Midbrain (tissue), 1 donor: ENCODE measurements at regions not wholly inside any gene's neighbourhood (a gene's known extent, or its start where the extent isn't known, plus 50 kb on each side); places are given as distances from the start of the nearest gene placed in this dataset.

ENCODE experiments used
- DNase-seq: peaks from one replicate; lab custom pipeline; 2025; lab: John Stamatoyannopoulos, UW

DNA sequence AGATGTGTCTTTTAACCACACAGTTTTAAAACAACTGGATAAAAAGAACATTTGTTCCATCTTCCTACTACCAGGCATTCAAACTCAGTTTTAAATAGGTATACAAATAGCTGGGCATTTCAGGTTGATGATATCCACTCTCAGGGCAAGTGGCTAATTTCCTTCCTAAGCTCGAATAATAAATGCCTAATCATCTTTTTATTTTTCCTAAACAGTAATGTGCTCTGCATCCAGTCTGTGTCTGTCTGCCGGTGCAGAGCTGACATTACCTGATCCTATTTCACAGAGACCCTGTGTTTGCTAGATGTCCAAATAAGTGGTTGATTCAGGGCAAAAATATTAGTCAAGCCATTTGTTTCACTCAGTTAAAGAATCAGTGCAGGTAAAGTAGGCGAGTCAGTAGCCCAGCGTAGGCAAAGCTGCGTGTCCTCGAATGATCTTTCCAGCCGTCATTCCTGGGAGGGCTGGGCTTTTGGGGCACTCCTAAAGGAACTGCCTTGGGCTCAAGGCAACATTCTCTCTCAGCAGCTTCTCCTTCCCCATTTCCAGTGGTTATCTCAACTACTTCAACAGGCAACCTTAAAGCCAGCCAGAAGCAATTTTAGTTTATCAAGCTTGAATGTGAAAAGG, 74.2 kb upstream of the BMP2 start:
- DNase-seq: no peak

DNA sequence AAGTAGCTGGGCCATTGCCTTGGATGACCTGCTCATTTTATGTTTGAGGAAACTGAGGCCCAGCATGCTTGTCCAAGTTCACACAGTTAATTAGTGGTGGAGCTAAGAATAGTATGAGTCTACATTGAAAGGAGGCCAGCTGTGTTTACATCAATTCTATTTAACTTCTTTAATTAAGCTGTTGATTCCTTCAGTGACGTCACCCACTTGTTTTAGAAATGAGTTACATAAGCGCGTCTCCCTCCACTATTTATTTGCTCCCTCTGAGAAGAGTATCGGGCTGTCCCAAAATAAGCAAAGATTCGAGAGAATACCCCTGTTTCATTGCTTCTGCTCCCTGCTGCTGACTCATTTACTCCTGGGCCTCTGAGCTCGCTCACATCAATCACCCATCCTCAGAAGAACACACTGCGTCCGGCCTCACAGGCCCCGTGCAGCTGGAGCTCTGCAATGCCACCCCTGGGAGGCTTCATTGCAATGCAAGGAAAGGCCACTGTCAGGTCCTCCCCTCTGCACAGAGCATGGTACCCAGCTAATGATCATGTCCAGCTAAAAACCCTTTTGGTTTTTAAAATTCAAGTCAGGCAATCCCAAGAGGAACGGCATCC, 74.8 kb upstream of the BMP2 start:
- DNase-seq: no peak

DNA sequence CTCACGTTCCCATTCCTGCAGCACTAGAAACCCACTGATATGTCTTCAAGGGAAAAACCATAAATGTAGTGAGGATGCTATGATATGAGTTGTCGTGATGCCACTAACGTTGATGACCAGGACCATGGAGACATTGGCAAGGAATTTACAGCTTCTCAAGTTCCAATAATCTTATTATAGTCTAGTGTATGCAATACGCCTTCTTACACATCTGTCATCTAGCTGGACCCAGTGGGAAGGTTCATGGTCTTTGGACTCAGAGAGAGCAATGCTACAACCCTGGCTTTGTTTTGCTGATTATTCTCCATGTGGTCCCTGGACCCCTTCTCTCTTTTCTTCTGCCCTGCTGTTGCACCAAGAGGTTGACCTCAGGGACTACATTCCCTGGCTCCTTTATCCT, 76.0 kb upstream of the BMP2 start:
- DNase-seq: no peak

DNA sequence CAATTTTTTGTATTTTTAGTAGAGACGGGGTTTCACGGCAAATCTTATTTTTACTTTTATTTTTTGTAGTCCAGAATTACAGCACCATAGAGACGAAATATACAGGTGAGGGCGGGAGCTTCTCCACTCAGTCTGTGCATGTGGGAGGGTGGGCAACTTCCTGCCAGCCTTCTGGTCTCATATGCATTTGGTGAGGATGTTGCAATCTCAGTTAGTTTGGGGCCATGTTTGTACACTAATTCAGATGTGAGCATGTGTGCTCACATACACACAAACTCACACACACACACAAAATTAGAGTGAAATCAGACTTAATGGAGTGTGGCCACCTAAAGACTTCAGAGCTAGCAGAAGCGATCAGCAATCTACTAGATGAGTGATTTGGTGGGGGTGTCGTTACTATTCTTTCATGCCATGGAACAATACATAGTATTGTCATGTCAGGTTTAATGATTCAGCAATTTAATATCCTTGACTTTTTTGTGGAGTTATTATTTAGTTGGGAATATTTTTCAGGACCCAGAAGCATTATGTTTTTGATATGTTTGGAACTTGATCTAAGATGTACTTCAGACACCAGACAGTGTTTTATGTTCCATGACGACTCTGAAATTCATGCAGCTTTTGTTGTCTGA, 78.0 kb upstream of the BMP2 start:
- no peak for DNase-seq

DNA sequence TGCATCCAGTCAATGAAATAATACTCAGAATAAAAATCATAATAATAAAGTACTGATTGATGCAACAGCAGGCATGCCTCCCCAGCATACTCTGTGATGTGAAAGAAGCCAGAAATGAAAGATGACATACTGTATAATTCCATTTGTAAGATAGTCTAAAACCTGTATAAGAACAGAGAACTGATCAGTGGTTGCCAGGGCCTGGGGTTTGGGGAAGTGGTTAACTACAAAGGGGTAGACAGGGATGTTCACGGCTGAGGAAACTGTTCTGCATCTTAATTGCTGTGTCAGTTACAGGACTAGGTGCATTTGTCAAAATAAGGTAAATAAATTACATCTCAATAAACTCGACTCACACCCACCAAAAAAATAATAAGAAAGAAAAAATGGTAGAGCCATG, 81.3 kb upstream of the BMP2 start:
- no peak for DNase-seq

DNA sequence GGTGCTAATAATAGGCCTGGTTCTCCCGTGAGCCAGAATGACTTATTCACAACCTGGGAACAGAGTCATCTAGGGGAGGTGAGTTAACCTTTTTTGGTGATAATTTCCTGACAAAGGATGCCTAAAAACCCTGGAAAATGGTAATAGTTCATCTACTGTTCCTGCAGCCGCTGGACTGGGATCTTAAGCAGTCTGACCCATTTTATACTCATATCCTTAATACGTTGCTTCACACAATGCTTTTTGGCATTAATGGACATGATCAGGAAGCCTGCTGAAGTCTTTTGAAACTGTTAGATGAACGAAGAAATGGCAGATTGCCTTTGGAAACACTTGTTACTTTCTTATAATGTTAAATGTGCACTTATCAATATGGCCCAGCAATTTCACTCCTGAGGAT, 81.9 kb upstream of the BMP2 start:
- no peak for DNase-seq

DNA sequence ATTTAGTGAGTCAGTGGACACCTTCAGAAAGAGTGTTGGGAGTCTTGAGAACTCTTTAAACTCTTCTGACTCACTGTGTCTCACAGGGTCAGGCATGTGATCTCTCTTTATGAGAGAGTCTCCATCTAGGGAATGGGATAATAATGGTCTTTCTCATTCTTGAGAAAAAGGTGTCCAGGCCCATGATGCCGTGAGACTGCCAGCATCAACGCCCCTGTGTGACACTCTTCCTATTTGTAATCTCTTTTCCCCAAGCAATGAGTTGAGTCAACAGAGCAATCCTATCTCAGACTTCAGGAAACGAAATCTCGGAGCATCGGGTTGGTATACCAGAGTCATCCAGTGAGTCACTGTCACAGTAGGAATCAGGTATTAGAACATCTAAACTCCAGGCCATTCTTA, 82.3 kb upstream of the BMP2 start:
- DNase-seq: no peak

DNA sequence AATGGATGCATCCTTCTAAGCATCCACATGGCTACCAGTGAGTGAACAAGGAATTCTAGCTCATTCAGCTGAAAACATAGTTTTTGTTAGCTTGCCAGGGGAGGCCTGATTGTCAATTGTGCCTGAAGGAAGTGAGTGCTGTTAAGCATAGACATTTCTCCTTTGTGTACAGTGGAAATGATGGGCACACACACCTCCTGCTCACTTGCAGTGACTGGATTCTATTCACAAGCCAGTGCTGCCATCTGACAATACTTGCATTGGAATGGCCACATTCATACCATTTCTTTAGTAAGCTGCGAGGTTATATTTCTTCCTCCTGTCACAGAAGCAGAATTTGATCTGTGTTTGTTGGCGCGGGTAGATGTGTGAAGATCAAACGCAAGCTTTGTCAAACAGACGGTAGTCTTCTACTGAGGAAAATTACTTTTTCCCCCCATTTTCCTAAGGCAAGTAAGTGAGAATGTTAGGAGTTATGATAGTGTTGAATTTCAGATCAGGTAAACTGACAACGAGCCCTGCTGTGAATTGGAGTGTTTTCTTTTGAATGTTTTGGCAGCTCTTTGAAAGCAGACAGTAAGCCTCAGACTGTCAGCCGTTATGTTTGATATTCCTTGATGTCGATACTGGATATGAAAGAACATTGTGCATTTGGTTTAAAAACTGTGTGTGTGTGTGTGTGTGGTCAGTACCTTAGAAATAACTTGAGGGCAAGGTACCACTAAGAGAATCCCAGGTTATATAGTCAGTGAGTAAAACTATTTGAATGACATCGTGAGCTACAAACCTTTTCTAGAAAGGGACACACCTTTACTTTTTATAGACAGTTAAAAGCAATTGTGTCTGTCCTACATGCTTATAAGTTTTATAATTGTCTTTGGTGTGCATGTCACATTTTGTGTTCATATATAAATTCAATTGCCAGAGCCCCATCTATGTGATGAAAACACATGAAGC, 84.2 kb upstream of the BMP2 start:
- no peak for DNase-seq

DNA sequence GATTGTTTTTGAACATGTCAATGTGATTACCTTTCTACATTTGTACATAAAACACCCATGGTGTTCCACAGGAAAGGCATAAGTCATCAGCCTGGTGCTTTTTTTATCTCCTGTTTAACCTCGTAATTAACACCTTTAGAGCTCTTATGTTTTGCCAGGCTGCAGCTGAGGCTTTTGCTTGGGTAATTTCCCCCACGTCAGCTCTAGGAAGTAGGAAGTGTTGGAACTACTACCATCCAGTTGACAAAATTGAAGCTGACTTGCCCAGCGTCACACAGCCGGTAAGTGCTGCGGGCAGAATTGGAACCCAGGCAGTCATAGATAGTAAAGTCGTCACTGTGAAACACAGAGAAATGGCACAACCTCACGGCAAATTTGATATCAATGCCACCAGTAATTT, 86.6 kb upstream of the BMP2 start:
- no peak for DNase-seq

DNA sequence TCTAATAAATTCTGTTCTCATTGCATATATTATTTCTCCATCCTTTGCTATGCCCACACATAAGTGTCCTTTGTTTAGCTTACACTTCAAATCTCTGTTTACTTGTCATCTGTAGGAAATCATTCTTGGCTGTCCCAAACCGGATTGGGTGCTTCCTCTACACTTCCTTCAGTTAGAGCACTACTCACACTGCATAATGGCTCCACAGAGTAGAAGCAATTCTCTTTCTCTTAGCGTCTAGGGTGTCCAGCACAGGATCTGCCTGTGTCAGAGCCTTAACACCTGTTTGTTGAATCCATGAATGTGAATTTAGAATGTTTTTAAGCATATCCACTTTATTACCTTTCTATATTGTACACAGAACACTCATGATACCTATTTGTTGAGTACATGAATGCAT, 87.0 kb upstream of the BMP2 start:
- DNase-seq: no peak

DNA sequence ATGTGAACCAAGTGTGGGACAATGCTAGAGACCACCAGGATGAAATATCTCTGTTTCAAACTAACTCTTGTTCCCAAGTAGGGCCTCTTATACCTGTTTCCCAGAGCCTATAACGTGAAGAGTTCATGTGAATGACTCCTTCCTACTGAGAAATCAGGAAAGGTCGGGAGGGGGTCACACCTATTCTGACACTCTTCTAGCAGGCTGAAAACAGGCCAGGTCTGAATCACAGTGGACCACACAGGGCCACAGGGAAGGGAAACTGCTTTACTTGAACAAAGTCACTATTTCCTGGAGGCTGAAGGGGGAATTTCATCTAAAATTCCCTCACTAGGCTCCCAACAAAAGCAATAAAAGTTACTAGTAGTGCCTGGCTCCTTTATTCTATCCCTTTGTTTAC, 88.4 kb upstream of the BMP2 start:
- DNase-seq: no peak

DNA sequence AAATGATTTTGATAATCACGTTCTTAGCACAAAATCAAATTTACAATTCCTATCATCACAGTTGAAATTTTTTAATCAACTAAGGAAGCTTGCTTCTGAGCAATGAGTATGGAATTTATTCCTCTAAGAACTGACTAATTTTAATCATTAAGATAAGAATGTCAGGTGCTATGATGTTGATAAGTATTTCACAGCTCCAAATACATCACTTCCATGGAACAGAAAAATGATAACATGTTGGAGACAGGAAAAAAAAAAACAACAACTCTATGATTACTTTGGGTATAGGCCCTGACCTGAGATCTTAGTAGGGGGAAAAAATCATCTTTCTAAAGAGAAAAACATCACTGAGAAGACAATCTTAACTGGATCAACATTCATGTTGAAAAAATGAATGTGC, 89.4 kb upstream of the BMP2 start:
- DNase-seq: no peak

DNA sequence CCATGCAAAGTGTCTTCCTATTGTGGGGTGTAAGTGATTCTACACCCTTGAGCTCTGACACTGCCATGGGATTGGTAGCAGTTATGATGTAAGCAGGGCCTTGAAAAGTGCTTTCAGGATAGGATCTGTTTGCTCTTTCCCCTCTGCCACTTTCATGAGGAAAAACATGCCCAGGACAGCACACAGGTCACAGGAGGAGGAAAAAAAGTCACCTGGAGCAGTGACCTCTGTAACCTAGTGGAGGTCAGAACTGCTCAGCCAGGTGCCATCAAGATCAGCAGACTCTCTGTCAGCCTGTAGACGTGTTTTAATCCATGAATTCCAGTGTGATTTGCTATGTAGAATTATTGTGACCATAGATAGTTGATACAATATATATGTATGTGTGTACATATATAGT, 92.7 kb upstream of the BMP2 start:
- no peak for DNase-seq

DNA sequence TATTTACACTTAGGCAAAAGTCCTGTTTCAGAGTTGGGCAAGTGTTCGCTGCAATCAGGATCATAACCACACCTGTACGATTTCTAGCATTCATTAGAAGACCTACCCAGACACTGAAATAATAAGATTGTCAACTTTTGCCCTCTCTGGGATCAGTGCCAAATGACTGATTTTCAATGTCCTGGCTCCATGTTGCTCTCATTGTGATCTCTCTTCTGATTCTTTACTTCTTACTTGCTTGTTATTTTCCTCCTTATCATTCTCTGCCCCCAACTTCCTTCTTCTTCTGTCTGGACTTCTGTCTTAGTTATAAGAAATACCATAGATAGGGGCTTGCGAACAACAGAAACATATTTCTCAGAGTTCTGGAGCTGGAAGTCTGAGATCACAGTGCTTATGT, 94.4 kb upstream of the BMP2 start:
- DNase-seq: no peak

DNA sequence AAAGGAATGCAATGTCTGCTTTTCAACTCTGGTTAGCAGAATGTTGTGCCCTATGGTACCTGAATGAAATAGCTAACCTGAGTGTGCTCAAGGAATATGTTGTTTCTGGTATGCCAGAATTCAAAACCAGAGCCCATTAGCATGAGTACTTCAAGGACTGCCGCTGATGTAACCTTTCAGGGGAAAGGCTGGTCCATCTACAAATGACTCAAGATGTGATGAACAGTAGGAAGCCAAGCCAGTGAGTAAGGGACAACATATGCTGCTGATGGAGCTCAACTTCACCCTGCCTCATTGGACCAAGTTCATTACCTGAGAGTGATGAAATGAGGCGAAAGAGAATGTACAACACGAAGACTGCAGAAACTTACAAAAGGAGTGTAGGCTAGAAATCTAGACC, 95.7 kb upstream of the BMP2 start:
- no peak for DNase-seq

DNA sequence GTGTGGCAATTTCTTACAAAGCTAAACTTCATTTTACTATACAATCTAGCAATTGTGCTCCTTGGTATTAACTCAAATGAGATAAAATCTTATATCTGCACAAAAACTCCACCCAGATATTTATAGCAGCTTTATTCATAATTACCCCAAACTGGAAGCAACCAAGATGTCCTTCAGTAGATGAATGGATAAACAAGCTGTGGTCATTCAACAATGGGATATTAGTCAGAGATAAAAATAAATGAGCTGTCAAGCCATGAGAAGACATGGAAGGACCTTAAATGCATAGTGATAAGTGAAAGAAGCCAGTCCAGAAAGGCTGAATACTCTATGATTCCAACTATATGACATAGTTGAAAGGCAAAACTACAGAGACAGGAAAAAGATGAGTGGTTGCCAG, 98.9 kb upstream of the BMP2 start:
- DNase-seq: no peak

DNA sequence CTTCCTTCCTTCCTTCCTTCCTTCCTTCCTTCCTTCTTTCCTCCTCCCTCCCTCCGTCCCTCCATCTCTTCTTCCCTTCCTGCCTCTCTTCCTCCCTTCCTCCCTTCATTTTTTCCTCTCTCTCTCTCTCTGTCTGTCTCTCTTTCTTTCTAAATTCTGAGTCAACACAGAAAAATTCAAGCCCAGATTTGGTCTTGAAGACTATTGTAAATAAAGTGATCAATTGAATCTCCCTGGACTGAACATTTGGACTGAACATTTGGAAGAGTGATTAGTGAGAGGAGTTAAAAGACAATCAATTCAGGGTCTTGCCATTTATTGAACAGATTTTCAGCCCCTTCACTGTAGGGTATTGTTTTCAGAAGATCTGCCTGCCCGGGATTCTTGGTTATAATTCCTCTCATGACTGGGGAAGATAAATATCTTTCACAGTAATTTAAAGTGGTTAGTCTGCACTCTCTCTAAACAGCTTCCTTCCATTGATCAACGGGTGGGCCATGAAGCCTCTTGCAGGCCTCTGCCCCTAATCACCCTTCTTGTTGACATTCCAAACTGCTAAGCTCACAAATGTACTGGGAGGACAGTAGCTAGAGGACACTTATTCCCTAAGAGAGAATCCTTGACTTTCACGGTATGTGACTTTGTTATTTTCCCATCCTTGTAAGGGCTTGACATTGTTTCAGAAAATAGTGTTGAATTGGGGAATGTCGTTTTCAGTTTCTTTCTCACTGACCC, 101.7 kb upstream of the BMP2 start:
- DNase-seq: no peak

DNA sequence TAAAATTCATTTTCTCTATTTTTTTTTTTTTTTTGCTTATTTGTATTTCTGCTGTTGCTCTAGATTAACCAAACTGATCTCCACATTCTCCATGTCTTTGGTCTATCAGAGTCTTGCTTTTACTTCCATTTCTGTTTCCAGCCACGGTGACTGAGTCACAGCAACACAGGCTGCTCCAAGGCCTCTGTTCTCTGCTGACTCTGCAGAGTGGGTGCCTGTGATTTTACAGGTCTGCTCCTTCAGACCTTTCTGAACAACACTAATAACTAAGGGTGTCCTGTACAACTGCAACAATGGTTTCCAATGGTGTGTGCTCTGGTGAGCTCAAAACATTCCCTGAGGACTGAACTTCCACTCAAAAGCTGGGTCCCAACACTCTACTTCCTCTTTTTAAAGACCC, 102.3 kb upstream of the BMP2 start:
- DNase-seq: no peak

DNA sequence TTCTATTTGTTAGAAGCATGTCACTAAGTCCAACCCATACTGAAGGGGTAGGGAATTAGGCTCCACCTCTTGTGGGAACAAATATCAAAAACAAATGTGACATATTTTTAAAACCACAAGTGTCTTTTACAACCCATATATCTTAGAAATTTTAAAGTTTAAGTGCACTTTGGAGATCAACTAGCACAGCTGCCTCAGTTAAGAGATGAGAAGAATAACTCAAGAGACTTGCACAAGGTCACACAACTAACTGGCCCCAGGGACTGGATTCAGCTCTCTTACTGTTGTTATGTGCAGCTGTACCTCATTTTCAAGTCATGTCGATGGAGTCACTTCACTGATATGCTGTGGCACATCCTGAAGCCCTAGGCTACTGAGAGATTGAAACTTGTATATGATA, 102.9 kb upstream of the BMP2 start:
- no peak for DNase-seq

DNA sequence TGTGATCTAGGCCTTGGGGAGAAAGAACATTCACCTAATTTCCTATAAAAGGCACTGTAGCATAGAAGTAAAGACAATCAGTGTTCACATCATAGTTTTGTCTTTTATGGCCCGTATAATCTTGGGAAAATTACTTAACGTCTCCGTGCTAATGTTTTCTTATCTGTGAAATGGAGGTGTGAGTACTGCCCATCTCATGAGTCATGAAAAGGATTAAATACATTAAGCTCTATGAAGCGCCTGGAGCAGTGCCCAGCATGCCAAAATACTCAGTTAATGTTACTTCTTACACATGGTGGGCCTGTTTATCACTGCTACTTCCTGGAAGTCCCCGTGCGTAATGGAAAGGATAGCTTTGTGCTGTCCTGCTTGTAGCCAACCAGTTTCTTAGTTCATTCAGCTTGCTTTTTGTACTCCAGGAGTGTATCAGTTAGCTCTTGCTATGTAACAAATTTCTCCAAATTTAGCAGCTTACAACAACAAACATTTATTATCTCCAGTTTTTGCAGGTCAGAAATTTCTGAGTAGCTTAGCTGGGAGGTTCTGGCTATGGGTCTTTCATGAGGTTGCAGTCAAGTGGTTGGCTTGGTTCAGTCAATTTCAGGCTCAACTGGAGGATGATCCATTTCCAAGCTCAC, 103.6 kb upstream of the BMP2 start:
- no peak for DNase-seq

DNA sequence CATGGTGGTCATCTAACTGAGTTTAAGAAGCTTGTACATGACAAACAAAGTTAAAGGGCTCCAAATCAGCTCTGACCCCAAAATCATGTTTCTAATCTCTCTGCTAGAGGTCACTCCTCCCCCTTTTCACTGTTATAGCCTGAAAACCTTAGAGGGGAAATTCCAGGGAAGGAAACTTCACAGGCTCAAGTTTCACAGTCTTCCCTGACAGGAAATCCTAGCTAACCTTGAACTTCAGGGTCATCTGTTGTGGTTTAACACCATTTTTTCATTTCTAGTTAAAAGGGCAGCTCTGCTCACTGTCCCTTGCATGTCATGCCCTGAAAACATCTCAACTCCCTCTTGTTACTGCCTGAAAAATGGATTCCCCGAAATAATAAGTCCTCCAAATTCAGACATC, 104.4 kb upstream of the BMP2 start:
- no peak for DNase-seq

DNA sequence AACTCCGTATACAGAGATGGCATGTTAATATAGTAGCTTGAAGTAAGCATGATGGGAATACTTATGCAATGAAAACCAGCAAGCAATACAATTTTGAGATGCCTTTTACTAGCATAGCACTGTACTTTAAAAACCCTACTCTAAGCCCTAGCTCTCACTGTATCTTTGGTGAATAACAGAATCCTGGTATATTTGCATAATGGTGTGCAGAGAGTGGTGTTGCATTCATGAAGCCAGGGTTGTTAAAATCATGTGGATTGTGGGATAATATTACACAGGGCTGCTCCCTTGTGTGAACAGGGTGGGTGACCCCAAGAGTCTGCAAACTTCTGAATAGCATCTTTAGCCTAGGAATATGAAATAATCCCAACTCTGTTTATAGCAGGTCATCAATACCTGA, 105.2 kb upstream of the BMP2 start:
- DNase-seq: no peak
